AG04450 (cell line): ENCODE measurements at regions not wholly inside any gene's neighbourhood (a gene's known extent, or its start where the extent isn't known, plus 50 kb on each side); places are given as distances from the start of the nearest gene placed in this dataset.
A peak's percentile ranks its signal among the peaks of the same experiment; 100 is the strongest.
"Not testable (repeated sequence)": the region's sequence is repeated elsewhere in the genome, so short reads cannot be mapped to it uniquely, and the experiment has no call there.

Source experiments
- CTCF ChIA-PET: fragments of 300-600, 350-600 bp; formaldehyde crosslinking; extraction: SDS; loops from one replicate; lab custom pipeline; 2022; ENCODE audit warnings: antibody characterized with exemption, inconsistent platforms; lab: Charles Lee
- POLR2A ChIA-PET: fragments of 350-600 bp; formaldehyde crosslinking; extraction: SDS; loops from one replicate; lab custom pipeline; 2021; ENCODE audit warnings: antibody characterized with exemption, inconsistent platforms; lab: Yijun Ruan, JAX
- DNase-seq: peaks from one replicate; pipeline ENCODE4 v3.0.0-alpha.2; 2011; ENCODE audit warnings: low read depth, low spot score
- H3K27ac ChIP-seq: one replicate; pipeline ENCODE4 v1.5.1; 2012; ENCODE audit warnings: low read depth, low read length, control low read depth
- H3K27me3 ChIP-seq: one replicate; pipeline ENCODE4 v1.6.0; 2012; ENCODE audit warnings: low read length; ENCODE audit not compliant: control insufficient read depth, insufficient read depth
- H3K4me3 ChIP-seq: 2 replicates; pipeline ENCODE4 v1.5.1; 2011; ENCODE audit warnings: mild to moderate bottlenecking, low read depth, low read length, control low read depth
- H3K9me3 ChIP-seq: 2 replicates; pipeline ENCODE4 v1.5.1; 2012; ENCODE audit warnings: low read length; ENCODE audit not compliant: control insufficient read depth, insufficient read depth
- TF ChIP-seq, protein P1 (sequence below): IDR thresholded peaks from 2 replicates; pipeline ENCODE4 v1.5.1; 2011; ENCODE audit warnings: low read depth, low read length, control low read depth, inconsistent platforms

DNA sequence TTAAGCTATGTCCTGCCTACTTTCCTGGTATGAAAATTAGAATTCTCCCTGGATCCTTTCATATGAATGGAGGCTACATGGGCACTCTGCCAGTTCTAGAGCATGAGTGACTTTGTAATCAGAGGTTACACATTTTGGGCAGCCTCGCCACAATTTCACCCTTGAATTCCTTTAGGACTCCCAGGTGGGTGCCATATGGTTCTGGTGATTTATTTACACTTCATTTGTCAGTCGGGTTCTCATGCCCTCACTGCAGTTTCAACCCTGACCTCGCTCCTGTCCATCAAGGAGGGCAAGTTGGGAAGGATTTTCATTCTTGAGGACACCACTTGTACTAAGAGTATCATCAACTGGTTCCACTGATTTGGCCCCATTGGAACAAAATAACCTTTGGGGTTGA lies 83.2 kb upstream of the ROPN1 start:
- H3K27ac ChIP-seq, DNase-seq, H3K9me3 ChIP-seq, H3K4me3 ChIP-seq, POLR2A ChIA-PET: not testable (repeated sequence)
- CTCF ChIA-PET: interaction anchor here (1.2 to 2.7 kb wide), 3 partner anchors 10 to 42 kb away, joined by 3 to 8 read pairs (median 5); partner anchors contain the start of gene KALRN
- H3K27me3 ChIP-seq: peaks cover 16% of the 10 kb centered on the region

DNA sequence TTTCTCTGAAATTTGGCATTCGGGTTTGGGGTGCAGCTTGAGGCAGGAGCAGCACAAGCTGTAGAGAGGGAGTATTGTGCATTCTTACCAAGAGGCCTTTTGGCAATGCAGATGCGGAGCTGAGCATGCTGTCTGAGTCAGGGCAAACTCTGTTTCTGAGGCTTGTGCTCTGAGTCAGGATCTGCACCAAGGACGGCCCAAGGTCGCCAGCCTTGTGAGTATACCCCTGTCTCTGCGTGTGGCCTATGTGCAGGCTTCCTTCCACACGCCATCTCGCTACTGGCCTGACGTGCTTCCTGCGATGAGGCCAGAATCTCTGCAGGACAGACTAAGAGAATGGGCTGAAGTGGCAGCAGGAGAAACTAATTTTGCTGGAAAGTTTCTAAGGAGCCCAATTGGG lies 83.8 kb upstream of the ROPN1 start:
- CTCF ChIA-PET: interaction anchor here (1.1 to 2.7 kb wide), 2 partner anchors 43 to 59 kb away, joined by 3 to 8 read pairs; partner anchors contain the start of gene KALRN

DNA sequence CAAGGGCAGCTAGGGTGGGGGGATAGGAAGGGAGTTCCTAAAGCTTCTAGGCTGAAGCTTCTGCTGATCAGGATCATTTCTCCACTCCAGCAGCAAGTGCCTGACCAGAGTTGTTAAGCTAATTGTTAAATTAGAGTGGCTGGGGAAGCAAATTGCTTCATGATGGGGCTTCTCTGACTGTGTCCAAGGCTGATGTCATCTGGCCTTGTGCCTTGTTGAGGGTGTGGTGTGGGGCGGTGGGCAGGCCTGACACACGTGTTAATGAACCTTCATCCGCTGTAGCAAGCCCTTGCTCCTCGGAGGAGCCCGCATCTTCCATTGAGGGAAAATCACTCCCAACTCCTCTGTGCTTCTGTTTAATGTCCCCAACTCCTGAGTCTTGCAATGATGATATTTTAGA lies 84.3 kb upstream of the ROPN1 start:
- ChIA-PET CTCF (interaction anchor here (1.1 to 2.7 kb wide), 2 partner anchors 44 to 60 kb away, joined by 3 to 8 read pairs; partner anchors contain the start of gene KALRN), POLR2A (no interaction called here)
- Histone ChIP-seq H3K9me3 (no peaks in the 10 kb centered on the region), H3K27me3 (peaks cover 13% of the 10 kb centered on the region), H3K27ac (no peak overlapping the region), H3K4me3 (no peak overlapping the region)
- no peak for DNase-seq
- TF ChIP-seq, protein P1, sequence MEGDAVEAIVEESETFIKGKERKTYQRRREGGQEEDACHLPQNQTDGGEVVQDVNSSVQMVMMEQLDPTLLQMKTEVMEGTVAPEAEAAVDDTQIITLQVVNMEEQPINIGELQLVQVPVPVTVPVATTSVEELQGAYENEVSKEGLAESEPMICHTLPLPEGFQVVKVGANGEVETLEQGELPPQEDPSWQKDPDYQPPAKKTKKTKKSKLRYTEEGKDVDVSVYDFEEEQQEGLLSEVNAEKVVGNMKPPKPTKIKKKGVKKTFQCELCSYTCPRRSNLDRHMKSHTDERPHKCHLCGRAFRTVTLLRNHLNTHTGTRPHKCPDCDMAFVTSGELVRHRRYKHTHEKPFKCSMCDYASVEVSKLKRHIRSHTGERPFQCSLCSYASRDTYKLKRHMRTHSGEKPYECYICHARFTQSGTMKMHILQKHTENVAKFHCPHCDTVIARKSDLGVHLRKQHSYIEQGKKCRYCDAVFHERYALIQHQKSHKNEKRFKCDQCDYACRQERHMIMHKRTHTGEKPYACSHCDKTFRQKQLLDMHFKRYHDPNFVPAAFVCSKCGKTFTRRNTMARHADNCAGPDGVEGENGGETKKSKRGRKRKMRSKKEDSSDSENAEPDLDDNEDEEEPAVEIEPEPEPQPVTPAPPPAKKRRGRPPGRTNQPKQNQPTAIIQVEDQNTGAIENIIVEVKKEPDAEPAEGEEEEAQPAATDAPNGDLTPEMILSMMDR: no peak

More for the DNA sequence above, 83.8 kb upstream of the ROPN1 start:
- no peak overlapping the region for H3K4me3 ChIP-seq
- DNase-seq: no peak
- H3K27ac ChIP-seq: no peak overlapping the region
- TF ChIP-seq, protein P1: no peak
- no peaks in the 10 kb centered on the region for H3K9me3 ChIP-seq
- H3K27me3 ChIP-seq: peaks cover 13% of the 10 kb centered on the region
- POLR2A ChIA-PET: no interaction called here

DNA sequence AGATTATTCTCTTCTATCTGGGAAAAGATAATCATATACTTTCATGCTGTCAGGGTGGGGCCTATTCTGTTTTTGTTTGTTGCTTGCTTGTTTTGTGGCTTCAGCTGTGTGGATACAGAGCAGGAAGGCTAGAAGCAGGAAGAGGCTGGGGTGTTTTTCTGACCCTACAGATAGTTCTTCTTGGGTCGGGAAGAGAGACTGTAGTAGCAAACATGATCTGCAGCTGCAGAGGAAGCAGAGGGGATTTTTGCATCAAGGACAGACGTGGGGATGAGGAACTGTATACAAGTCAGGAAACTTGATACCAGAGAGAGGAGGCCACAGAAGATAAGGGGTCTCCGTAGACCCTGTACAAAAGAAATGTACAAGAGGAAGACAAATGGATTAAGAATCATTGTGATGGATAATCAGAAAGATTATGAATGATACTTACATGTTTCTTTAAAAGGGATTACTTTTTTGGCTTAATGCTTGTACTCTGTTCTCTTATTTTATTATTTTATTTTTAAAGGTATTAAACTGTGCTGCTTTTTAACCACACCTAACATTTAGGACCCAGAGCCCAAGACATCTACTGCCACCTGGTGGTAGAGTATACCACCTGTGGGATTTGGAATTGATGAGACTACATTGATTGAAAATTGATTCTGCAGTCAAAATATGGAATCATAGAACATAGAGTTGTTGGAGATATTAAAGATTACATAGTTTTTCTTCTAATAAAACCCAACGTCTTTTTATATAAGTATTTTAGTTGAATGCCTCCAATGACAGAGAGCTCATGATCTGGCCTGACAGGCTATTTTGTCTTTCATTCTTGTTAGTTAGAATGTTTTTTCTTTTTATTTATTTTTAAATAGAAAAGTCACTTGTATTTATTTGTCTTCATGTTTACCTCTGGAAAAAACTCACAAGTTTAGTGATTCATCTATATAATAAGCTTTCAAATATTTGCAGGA lies 87.3 kb upstream of the ROPN1 start:
- H3K27ac ChIP-seq: no peak overlapping the region
- no peak overlapping the region for H3K4me3 ChIP-seq
- ChIA-PET POLR2A (no interaction called here), CTCF (interaction anchor here (0.7 to 2.2 kb wide), 31 partner anchors 9 to 480 kb away, joined by 3 to 21 read pairs (median 4); partner anchors contain the start of gene KALRN)
- DNase-seq: no peak
- H3K27me3 ChIP-seq: peaks cover 7% of the 10 kb centered on the region
- TF ChIP-seq, protein P1: peak; percentile 81
- no peaks in the 10 kb centered on the region for H3K9me3 ChIP-seq

- TF ChIP-seq, protein P1: no peak
- H3K4me3 ChIP-seq: no peak overlapping the region
- H3K27me3 ChIP-seq: peaks cover 7% of the 10 kb centered on the region
- no peak overlapping the region for H3K27ac ChIP-seq
- CTCF ChIA-PET: interaction anchor here (0.7 to 2.2 kb wide), 31 partner anchors 9 to 479 kb away, joined by 3 to 21 read pairs (median 4); partner anchors contain the start of gene KALRN
- POLR2A ChIA-PET: no interaction called here
- no peaks in the 10 kb centered on the region for H3K9me3 ChIP-seq
- DNase-seq: no peak
Measured at GRCh38 chr3:124079912-124080276, 88.0 kb upstream of the ROPN1 start.
